Neural crest cell (in vitro differentiated cells): ENCODE measurements at regions not wholly inside any gene's neighbourhood (a gene's known extent, or its start where the extent isn't known, plus 50 kb on each side); places are given as distances from the start of the nearest gene placed in this dataset.
"Not testable (repeated sequence)": the region's sequence is repeated elsewhere in the genome, so short reads cannot be mapped to it uniquely, and the experiment has no call there.

ENCODE experiments used
- DNase-seq: peaks from one replicate; pipeline ENCODE4 v3.0.0; 2021; ENCODE audit warnings: low read depth, mixed read lengths, low spot score
- H3K27ac Mint-ChIP-seq: one replicate; pipeline ENCODE4 v1.8.0; 2021; ENCODE audit warnings: mild to moderate bottlenecking, mixed read lengths; ENCODE audit not compliant: unreplicated experiment
- H3K27me3 Mint-ChIP-seq: 2 replicates; pipeline ENCODE4 v1.8.0; 2021; ENCODE audit warnings: low read depth, mild to moderate bottlenecking, mixed read lengths
- H3K36me3 Mint-ChIP-seq: 2 replicates; pipeline ENCODE4 v1.8.0; 2021; ENCODE audit warnings: low read depth, mild to moderate bottlenecking, mixed read lengths
- H3K4me1 Mint-ChIP-seq: 2 replicates; pipeline ENCODE4 v1.8.0; 2021; ENCODE audit warnings: mixed read lengths
- H3K4me3 Mint-ChIP-seq: one replicate; pipeline ENCODE4 v1.8.0; 2021; ENCODE audit warnings: mild to moderate bottlenecking, mixed read lengths
- H3K9me3 Mint-ChIP-seq: 2 replicates; pipeline ENCODE4 v1.8.0; 2021; ENCODE audit warnings: mixed read lengths
- CTCF ChIP-seq: fragments of 200-600 bp; sonication (generic); conservative IDR thresholded peaks from 2 replicates; pipeline ENCODE4 v1.5.0; 2021; ENCODE audit warnings: antibody characterized with exemption, mild to moderate bottlenecking

- Mint-ChIP-seq H3K27me3 (no peaks in the 10 kb centered on the region), H3K9me3 (no peaks in the 10 kb centered on the region), H3K4me1 (peaks cover 14% of the 10 kb centered on the region), H3K27ac (no peak overlapping the region), H3K36me3 (no peaks in the 10 kb centered on the region), H3K4me3 (no peak overlapping the region)
- no peak for DNase-seq
- no peak for TF ChIP-seq CTCF
These were observed 217.3 kb upstream of the CCDC196 start for GRCh38 chr14:66268802-66269334.

DNA sequence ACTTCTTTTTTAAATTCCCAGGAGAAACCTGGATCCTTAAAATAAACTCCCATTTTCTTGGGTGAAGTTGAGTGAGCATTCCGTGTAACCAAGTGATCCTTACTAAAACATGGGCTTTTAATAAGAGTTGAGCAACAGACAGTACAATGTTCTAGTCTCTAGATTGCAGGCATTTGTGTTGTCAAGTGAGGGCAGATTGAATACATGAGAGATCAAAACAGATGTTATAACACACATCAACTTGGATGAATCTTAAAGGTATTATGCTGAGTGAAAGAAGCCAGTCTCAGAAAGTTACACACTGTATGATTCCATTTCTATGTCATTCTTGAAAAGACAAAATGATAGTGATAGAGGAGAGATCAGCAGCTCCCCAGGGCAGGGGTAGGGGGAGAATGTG, 213.9 kb upstream of the CCDC196 start:
- H3K4me1 Mint-ChIP-seq = peaks cover 14% of the 10 kb centered on the region
- no peak overlapping the region for H3K27ac Mint-ChIP-seq
- no peak overlapping the region for H3K4me3 Mint-ChIP-seq
- H3K9me3 Mint-ChIP-seq = no peaks in the 10 kb centered on the region
- no peaks in the 10 kb centered on the region for H3K27me3 Mint-ChIP-seq
- no peaks in the 10 kb centered on the region for H3K36me3 Mint-ChIP-seq
- TF ChIP-seq CTCF = no peak
- DNase-seq = no peak

- H3K4me1 Mint-ChIP-seq = peaks cover 12% of the 10 kb centered on the region
- DNase-seq = no peak
- no peak for TF ChIP-seq CTCF
- no peaks in the 10 kb centered on the region for H3K36me3 Mint-ChIP-seq
- no peak overlapping the region for H3K27ac Mint-ChIP-seq
- no peak overlapping the region for H3K4me3 Mint-ChIP-seq
- H3K27me3 Mint-ChIP-seq = no peaks in the 10 kb centered on the region
- no peaks in the 10 kb centered on the region for H3K9me3 Mint-ChIP-seq
These were observed 212.8 kb upstream of the CCDC196 start for GRCh38 chr14:66273261-66273832.

GRCh38 chr14:66278418-66278817, 207.8 kb upstream of the CCDC196 start:
- not testable (repeated sequence) for H3K27me3 Mint-ChIP-seq

GRCh38 chr14:66281036-66281776, 205.0 kb upstream of the CCDC196 start:
- Mint-ChIP-seq H3K27me3 (no peaks in the 10 kb centered on the region), H3K4me1 (no peaks in the 10 kb centered on the region), H3K9me3 (no peaks in the 10 kb centered on the region), H3K4me3 (no peak overlapping the region), H3K27ac (no peak overlapping the region), H3K36me3 (no peaks in the 10 kb centered on the region)
- no peak for TF ChIP-seq CTCF
- DNase-seq = no peak

More at GRCh38 chr14:66278418-66278817, 207.8 kb upstream of the CCDC196 start:
- H3K36me3 Mint-ChIP-seq, H3K27ac Mint-ChIP-seq, H3K9me3 Mint-ChIP-seq, DNase-seq, H3K4me1 Mint-ChIP-seq, H3K4me3 Mint-ChIP-seq: not testable (repeated sequence)

GRCh38 chr14:66284346-66284745, 201.8 kb upstream of the CCDC196 start:
- H3K27me3 Mint-ChIP-seq = no peaks in the 10 kb centered on the region

More at GRCh38 chr14:66284346-66284745, 201.8 kb upstream of the CCDC196 start:
- Mint-ChIP-seq H3K4me1 (no peaks in the 10 kb centered on the region), H3K9me3 (peaks cover 2% of the 10 kb centered on the region), H3K36me3 (no peaks in the 10 kb centered on the region), H3K4me3 (no peak overlapping the region), H3K27ac (no peak overlapping the region)
- DNase-seq = no peak
- no peak for TF ChIP-seq CTCF
